Left ventricle myocardium inferior (tissue), 1 donor: ENCODE measurements at regions not wholly inside any gene's neighbourhood (a gene's known extent, or its start where the extent isn't known, plus 50 kb on each side); places are given as distances from the start of the nearest gene placed in this dataset.

Experiments
- DNase-seq: peaks from one replicate; pipeline ENCODE4 v3.0.0-alpha.2; 2020
- H3K27ac ChIP-seq: fragments of 200-600 bp; replicated peaks from 2 replicates; pipeline ENCODE4 v1.8.0; 2021
- H3K27me3 ChIP-seq: fragments of 200-600 bp; 2 replicates; pipeline ENCODE4 v1.8.0; 2021; ENCODE audit warnings: low read depth
- H3K36me3 ChIP-seq: fragments of 200-600 bp; 2 replicates; pipeline ENCODE4 v1.8.0; 2021
- H3K4me1 ChIP-seq: fragments of 200-600 bp; 2 replicates; pipeline ENCODE4 v1.8.0; 2021
- H3K4me3 ChIP-seq: fragments of 200-600 bp; 2 replicates; pipeline ENCODE4 v1.8.0; 2021; ENCODE audit warnings: mild to moderate bottlenecking, moderate library complexity
- H3K9me3 ChIP-seq: fragments of 200-600 bp; replicated peaks from 2 replicates; pipeline ENCODE4 v1.8.0; 2021
- CTCF ChIP-seq: fragments of 200-600 bp; IDR thresholded peaks from 2 replicates; pipeline ENCODE4 v1.8.0; 2021; ENCODE audit warnings: antibody characterized with exemption, mild to moderate bottlenecking, borderline replicate concordance
- intact Hi-C: fragments of 100-400 bp; cut with micrococcal nuclease; formaldehyde crosslinking; loops from one replicate; pipeline ENCODE4 v1.11.0; 2022
- donor health status: DM: no; HTN: yes; CAD: no; lungs with severe emphysema.

- Histone ChIP-seq H3K27me3 (peaks cover 32% of the 10 kb centered on the region), H3K27ac (no peak overlapping the region), H3K9me3 (no peaks in the 10 kb centered on the region), H3K4me1 (peaks cover 25% of the 10 kb centered on the region), H3K4me3 (no peak overlapping the region), H3K36me3 (no peaks in the 10 kb centered on the region)
- DNase-seq: no peak
- intact Hi-C loops: no loop called here
- no peak for TF ChIP-seq CTCF
Measured at GRCh38 chr11:123298488-123299447, 103.7 kb upstream of the CLMP start.

GRCh38 chr11:123292647-123293046 is 97.6 kb upstream of the CLMP start:
- H3K36me3 ChIP-seq: no peaks in the 10 kb centered on the region
- peaks cover 4% of the 10 kb centered on the region for H3K27me3 ChIP-seq
- no peak overlapping the region for H3K27ac ChIP-seq
- H3K9me3 ChIP-seq: no peaks in the 10 kb centered on the region
- intact Hi-C loops: no loop called here
- no peaks in the 10 kb centered on the region for H3K4me1 ChIP-seq
- H3K4me3 ChIP-seq: no peak overlapping the region
- DNase-seq: no peak
- TF ChIP-seq CTCF: no peak

- no peaks in the 10 kb centered on the region for H3K4me1 ChIP-seq
- no peak for DNase-seq
- H3K4me3 ChIP-seq: no peak overlapping the region
- no peak for TF ChIP-seq CTCF
- H3K9me3 ChIP-seq: no peaks in the 10 kb centered on the region
- intact Hi-C loops: no loop called here
- no peak overlapping the region for H3K27ac ChIP-seq
- H3K27me3 ChIP-seq: peaks cover 4% of the 10 kb centered on the region
- H3K36me3 ChIP-seq: no peaks in the 10 kb centered on the region
Measured at GRCh38 chr11:123291201-123291869, 96.3 kb upstream of the CLMP start.

GRCh38 chr11:123286761-123287160 is 91.7 kb upstream of the CLMP start:
- peaks cover 20% of the 10 kb centered on the region for H3K27me3 ChIP-seq
- no peak overlapping the region for H3K27ac ChIP-seq
- intact Hi-C loops: no loop called here
- TF ChIP-seq CTCF: no peak
- no peaks in the 10 kb centered on the region for H3K36me3 ChIP-seq
- DNase-seq: no peak
- no peaks in the 10 kb centered on the region for H3K9me3 ChIP-seq
- no peak overlapping the region for H3K4me3 ChIP-seq
- H3K4me1 ChIP-seq: no peaks in the 10 kb centered on the region

GRCh38 chr11:123286255-123286654 is 91.2 kb upstream of the CLMP start:
- no peak for TF ChIP-seq CTCF
- Histone ChIP-seq H3K36me3 (no peaks in the 10 kb centered on the region), H3K27ac (no peak overlapping the region), H3K4me1 (no peaks in the 10 kb centered on the region), H3K27me3 (peaks cover 25% of the 10 kb centered on the region), H3K9me3 (no peaks in the 10 kb centered on the region), H3K4me3 (no peak overlapping the region)
- intact Hi-C loops: no loop called here
- DNase-seq: no peak
